OCI-M1 (cell line): ENCODE measurements at regions not wholly inside any gene's neighbourhood (a gene's known extent, or its start where the extent isn't known, plus 50 kb on each side); places are given as distances from the start of the nearest gene placed in this dataset.
"Not testable (repeated sequence)": the region's sequence is repeated elsewhere in the genome, so short reads cannot be mapped to it uniquely, and the experiment has no call there.

Experiments used
- DNase-seq: peaks from one replicate; lab custom pipeline; 2025; lab: John Stamatoyannopoulos, UW

- DNase-seq, result no peak
These were observed 1403.8 kb upstream of the GOT2 start for GRCh38 chr16:60137891-60138290.

GRCh38 chr16:60127196-60127595 is 1393.1 kb upstream of the GOT2 start:
- DNase-seq, result no peak

GRCh38 chr16:60126115-60126514 is 1392.0 kb upstream of the GOT2 start:
- DNase-seq, result not testable (repeated sequence)

DNA sequence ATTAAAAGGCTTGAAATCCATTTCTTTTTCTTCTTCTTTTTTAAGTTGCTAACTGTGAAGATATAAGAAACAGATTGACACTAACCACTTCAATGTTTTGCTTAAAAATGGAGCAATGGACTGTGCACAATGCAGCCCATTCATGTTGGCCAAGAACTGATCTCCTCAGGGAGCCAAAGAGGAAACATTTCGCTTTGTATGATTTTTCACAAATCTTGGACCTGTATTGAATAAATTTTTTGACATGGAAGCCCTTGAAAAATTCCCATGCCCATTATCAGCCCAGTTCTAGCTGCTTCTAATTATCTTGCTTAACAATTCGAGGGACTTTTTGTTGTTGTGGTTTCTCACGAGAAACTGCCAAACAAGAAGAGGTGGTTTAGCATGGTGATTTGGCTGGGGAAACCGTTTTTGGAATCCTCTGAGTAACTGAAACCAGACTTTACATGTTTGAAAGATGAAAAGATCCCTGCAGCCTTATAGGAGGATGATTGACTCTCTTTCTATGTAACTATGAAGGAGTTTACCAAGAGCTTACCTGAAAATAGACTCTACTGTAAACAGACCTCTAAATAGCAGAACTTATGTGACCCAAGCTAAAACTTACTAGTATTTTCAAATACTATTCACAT is 1389.4 kb upstream of the GOT2 start:
- peak; percentile 18 for DNase-seq

DNA sequence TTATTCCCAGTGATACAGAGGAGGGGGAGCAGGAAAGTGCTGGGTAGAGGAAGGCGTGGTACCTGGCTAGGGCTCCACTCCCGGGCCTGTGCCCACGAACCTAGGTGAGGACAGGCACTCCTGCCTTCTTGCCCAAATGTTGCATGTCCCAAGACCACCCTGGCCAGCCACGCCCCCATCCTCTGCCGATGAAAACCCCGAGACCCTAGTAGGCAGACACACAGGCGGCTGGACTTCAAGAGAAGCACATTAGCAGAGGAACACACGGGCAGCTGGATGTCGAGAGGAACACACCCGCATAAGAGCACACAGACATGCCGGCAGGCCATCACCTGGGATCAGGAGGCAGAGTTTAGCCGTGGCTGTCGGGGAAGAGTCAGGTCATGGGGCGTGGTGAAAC is 1386.5 kb upstream of the GOT2 start:
- DNase-seq, result no peak

DNA sequence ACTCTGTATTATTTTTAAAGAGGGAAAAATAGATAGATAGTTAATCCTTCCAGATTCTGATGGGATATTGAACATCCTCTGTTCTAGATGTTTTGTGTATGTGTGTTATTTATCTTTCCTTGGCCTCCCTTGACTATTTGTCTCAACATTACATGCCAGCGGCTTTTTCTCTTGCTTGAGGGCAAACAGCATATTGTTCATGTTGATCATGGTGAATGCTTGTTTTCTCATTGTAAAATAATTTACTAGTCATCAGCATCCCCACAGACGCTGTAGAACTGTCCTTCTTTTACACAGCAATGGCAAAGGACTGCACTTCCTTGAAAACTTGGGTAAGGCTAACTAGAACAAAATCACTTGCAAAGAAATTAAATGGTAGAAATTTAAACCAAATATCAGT is 1376.4 kb upstream of the GOT2 start:
- DNase-seq, result no peak

- peak; percentile 40 for DNase-seq
These were observed 1373.8 kb upstream of the GOT2 start for GRCh38 chr16:60107871-60108270.

DNA sequence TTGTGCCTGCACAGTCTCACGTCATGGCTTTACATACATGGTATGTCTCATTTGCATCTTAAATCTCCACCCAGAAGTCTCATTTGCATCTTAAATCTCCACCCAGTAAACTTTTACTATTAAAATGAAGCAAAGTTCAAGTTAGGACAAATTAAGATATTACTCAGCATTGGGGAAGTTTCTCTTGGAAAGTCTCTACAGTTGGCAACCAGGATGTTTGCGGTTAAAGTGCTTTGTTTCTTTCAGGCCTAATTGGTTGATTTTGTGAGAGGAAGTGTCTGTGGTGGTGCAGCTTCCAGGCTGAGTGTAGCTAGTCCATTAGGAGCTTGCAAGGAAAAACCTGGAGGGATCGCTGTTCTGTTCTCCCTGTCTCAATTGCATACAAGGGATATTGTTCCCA is 1373.3 kb upstream of the GOT2 start:
- DNase-seq, result peak; percentile 26

- DNase-seq, result no peak
These were observed 1366.3 kb upstream of the GOT2 start for GRCh38 chr16:60100371-60100770.

DNA sequence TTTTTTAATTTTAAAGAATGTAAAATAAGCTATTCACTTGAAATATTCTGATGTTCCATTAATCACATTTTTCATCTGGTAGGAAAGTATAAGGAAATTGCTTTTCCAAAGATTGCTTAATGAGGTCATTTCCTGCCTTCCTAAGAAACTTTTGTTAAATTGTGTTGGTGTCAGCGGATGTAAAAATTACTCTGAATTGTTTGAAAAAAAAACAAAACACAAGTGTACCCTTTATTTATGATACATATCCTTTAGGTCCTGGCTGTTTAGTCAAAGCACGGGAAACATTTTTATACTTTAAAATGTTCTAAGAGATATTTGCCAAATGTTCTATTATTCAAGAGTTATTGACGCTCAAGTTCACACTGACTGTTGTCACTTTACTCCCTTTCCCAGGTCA is 1357.4 kb upstream of the GOT2 start:
- no peak for DNase-seq

DNA sequence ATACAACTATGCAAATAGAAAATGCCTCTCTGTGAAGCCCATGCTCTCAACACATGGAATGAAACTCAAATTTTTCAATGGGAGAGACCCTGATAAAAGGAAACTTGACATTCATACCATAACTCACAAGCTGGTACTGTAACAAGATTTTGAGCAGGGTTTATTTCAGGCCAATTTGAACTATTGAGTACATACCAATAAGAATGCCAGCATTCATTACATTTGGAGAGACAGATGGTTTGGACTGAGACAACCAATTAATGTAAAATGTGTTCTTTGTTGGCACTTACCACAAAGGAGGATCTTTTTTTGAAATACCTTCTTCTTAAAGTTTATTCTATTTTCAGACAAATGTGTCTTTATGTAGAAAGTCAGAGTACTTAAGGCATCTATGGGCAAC is 1357.0 kb upstream of the GOT2 start:
- no peak for DNase-seq

DNA sequence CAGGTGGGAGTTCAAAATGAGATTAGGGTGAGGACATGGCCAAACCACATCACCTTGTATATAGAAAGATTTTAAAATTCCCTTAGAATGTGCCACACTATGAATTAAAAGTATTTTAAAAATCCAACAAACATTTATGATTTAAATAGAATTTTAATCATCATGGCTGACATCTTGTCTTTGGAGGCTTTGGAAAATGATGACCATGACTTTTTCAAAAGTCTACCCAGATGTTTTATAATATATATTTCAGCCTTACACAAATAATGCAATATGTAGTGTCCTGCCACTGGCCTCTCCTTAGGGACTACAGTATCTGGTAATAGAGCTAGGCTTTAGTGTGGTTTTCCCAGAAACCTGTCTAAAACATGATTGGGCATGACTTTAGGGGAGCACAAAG is 1353.4 kb upstream of the GOT2 start:
- no peak for DNase-seq

DNA sequence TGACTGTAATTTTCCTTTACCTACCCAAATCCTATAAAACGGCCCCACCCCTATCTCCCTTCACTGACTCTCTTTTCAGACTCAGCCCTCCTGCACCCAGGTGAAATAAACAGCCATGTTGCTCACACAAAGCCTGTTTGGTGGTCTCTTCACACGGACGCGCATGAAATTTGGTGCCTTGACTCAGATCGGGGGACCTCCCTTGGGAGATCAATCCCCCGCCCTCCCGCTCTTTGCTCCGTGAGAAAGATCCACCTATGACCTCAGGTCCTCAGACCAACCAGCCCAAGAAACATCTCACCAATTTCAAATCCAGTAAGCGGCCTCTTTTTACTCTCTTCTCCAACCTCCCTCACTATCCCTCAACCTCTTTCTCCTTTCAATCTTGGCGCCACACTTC is 1344.7 kb upstream of the GOT2 start:
- DNase-seq, result not testable (repeated sequence)

DNA sequence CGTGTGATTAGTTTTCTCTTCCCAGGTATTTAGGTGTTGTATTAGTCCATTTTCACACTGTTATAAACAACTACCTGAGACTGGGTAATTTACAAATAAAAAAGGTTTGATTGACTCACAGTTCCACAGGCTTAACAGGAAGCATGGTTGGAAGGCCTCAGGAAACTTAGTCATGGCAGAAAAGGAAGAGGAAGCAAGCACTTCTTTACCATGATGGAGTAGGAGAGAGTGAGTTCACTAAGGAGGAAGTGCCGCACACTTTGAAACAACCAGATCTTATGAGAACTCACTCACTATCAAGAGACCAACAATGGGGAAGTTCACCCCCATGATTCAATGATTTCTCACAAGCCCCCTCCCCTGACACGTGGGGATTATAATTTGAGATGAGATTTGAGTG is 1343.7 kb upstream of the GOT2 start:
- no peak for DNase-seq

GRCh38 chr16:60074378-60074777 is 1340.3 kb upstream of the GOT2 start:
- DNase-seq, result no peak

GRCh38 chr16:60073376-60073775 is 1339.3 kb upstream of the GOT2 start:
- no peak for DNase-seq

GRCh38 chr16:60064026-60064425 is 1329.9 kb upstream of the GOT2 start:
- DNase-seq, result no peak

- DNase-seq, result no peak
These were observed 1327.3 kb upstream of the GOT2 start for GRCh38 chr16:60061396-60061795.

- DNase-seq, result no peak
These were observed 1326.6 kb upstream of the GOT2 start for GRCh38 chr16:60060731-60061130.

DNA sequence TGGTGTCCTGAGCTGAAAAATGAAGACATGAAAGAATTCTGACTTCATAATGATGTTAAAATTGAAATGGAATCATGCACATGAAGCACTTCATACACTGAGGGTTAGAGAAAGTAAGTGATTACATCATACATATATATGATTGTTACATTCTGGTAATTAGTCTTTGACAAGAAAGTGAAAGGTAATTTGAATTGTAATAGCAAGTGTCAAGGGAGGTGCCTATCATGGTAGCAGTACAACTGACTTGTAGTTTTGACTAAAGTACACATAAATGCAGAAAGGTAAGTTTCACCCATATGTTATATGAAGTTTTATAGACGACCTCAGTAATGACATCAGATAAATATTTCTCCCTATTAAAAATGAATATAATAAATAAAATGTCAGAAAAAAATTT is 1325.0 kb upstream of the GOT2 start:
- no peak for DNase-seq

DNA sequence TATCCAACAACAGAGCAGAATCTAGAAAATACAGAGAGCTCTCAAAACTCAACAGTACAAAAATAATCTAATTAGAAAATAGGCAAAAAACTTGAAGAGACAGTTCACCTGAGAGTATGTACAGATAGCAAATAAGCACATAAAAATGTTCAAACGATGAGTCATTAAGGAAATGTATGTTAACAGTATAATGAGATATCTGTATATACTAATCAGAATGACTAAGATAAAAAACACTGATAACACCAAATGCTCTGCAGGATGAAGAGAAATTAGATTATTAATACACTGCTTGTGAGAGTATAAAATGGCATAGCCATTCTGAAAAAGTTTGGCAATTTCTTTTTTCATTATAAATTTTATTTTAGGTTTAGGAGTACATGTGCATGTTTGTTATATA is 1307.6 kb upstream of the GOT2 start:
- no peak for DNase-seq

- no peak for DNase-seq
These were observed 1297.6 kb upstream of the GOT2 start for GRCh38 chr16:60031740-60032139.

DNA sequence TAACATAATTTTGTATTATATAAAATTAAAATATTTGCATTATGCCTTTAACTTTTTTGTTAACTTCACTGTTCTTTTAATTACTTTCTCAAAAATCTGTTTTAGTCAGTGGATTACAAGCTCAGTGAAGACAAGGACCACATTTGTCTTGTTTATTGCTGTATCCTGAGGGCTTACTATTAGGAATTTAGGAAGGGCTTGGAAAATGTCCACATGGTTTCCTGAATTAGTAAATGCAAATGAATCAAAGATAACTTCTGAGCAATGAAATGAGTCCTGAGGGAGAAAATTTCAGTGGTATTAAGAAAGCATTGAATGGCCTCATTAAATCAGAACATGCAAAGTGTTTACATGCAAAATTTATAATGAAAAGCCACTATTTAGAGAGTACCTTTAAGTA is 1293.2 kb upstream of the GOT2 start:
- no peak for DNase-seq

DNA sequence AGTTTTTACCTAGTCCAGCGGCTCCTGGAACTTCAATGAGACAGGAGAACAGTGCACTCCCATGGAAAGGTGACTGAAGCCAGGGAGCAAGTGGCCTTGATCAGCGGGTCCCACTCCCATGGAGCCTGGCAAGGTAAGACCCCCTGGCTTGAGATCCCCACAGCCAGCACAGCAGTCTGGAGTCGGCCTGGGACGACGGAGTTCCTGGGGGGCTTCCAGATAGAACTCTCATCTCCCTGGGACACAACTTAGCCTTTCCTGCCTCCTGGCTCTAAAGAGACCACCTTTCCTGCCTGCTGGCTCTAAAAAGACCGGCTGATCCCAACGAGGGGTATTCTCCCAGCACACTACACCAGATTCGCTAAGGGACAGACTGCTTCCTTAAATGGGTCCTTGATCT is 1279.0 kb upstream of the GOT2 start:
- no peak for DNase-seq

GRCh38 chr16:60001523-60001922 is 1267.4 kb upstream of the GOT2 start:
- DNase-seq, result no peak
